Forelimb muscle (tissue), 1 donor: ENCODE measurements at regions not wholly inside any gene's neighbourhood (a gene's known extent, or its start where the extent isn't known, plus 50 kb on each side); places are given as distances from the start of the nearest gene placed in this dataset.
"Not testable (repeated sequence)": the region's sequence is repeated elsewhere in the genome, so short reads cannot be mapped to it uniquely, and the experiment has no call there.

ENCODE experiments used
- DNase-seq: peaks from one replicate; pipeline ENCODE4 v3.0.0-alpha.2; 2013; ENCODE audit warnings: low read depth

GRCh38 chr3:80978216-80978969, 783.1 kb downstream of the GBE1 start:
- no peak for DNase-seq

GRCh38 chr3:80970292-80970691, 791.2 kb downstream of the GBE1 start:
- no peak for DNase-seq

GRCh38 chr3:80929576-80929975, 831.9 kb downstream of the GBE1 start:
- no peak for DNase-seq

GRCh38 chr3:80914854-80915253, 846.6 kb downstream of the GBE1 start:
- no peak for DNase-seq

- no peak for DNase-seq
Observed at GRCh38 chr3:80898211-80898610, 863.2 kb downstream of the GBE1 start.

- not testable (repeated sequence) for DNase-seq
Observed at GRCh38 chr3:80897005-80897404, 864.4 kb downstream of the GBE1 start.

GRCh38 chr3:80890571-80890970, 870.9 kb downstream of the GBE1 start:
- no peak for DNase-seq

- DNase-seq, result no peak
Observed at GRCh38 chr3:80889535-80889934, 871.9 kb downstream of the GBE1 start.

- DNase-seq, result no peak
Observed at GRCh38 chr3:80870476-80871041, 890.9 kb downstream of the GBE1 start.

- no peak for DNase-seq
Observed at GRCh38 chr3:80855482-80855881, 906.0 kb downstream of the GBE1 start.

- no peak for DNase-seq
Observed at GRCh38 chr3:80836395-80836794, 925.0 kb downstream of the GBE1 start.

GRCh38 chr3:80807577-80807976, 953.9 kb downstream of the GBE1 start:
- DNase-seq, result no peak

- no peak for DNase-seq
Observed at GRCh38 chr3:80806673-80807072, 954.8 kb downstream of the GBE1 start.

GRCh38 chr3:80788914-80789313, 972.5 kb downstream of the GBE1 start:
- no peak for DNase-seq

GRCh38 chr3:80785875-80786274, 975.6 kb downstream of the GBE1 start:
- no peak for DNase-seq

- DNase-seq, result no peak
Observed at GRCh38 chr3:80785475-80785874, 976.0 kb downstream of the GBE1 start.

- no peak for DNase-seq
Observed at GRCh38 chr3:80771085-80771484, 990.4 kb downstream of the GBE1 start.

- DNase-seq, result no peak
Observed at GRCh38 chr3:80770106-80771074, 991.1 kb downstream of the GBE1 start.

GRCh38 chr3:80769683-80770082, 991.8 kb downstream of the GBE1 start:
- DNase-seq, result no peak

GRCh38 chr3:80767604-80768003, 993.8 kb downstream of the GBE1 start:
- DNase-seq, result no peak

GRCh38 chr3:80754969-80755368, 987.2 kb upstream of the ROBO1 start:
- no peak for DNase-seq

GRCh38 chr3:80753021-80753420, 985.2 kb upstream of the ROBO1 start:
- no peak for DNase-seq
